Calu3 (cell line): ENCODE measurements at regions not wholly inside any gene's neighbourhood (a gene's known extent, or its start where the extent isn't known, plus 50 kb on each side); places are given as distances from the start of the nearest gene placed in this dataset.

Experiments used
- BruUV-seq: library from RNA; stranded (reverse); fragments of 400-500 nt; replicated peaks from 2 replicates; lab custom pipeline; 2021; lab: Mats Ljungman, UMichigan
- CTCF ChIA-PET: fragments of 300-600 bp; sonication (Branson Sonifier 250); formaldehyde crosslinking; loops from one replicate; lab custom pipeline; 2022; ENCODE audit warnings: antibody characterized with exemption; lab: Charles Lee
- DNase-seq: peaks from one replicate; pipeline ENCODE4 v3.0.0; 2022
- H3K27ac Mint-ChIP-seq: one replicate; pipeline ENCODE4 v1.8.0; 2022; ENCODE audit warnings: mixed read lengths; ENCODE audit not compliant: unreplicated experiment
- H3K27me3 Mint-ChIP-seq: one replicate; pipeline ENCODE4 v1.8.0; 2022; ENCODE audit warnings: mixed read lengths; ENCODE audit not compliant: unreplicated experiment
- H3K36me3 Mint-ChIP-seq: one replicate; pipeline ENCODE4 v1.8.0; 2022; ENCODE audit warnings: mild to moderate bottlenecking, moderate library complexity, mixed read lengths; ENCODE audit not compliant: insufficient read depth, unreplicated experiment
- H3K4me1 Mint-ChIP-seq: one replicate; pipeline ENCODE4 v1.8.0; 2022; ENCODE audit warnings: mild to moderate bottlenecking, low read depth, mixed read lengths; ENCODE audit not compliant: unreplicated experiment
- H3K4me3 Mint-ChIP-seq: one replicate; pipeline ENCODE4 v1.8.0; 2022; ENCODE audit warnings: mild to moderate bottlenecking, low read depth, moderate library complexity, mixed read lengths; ENCODE audit not compliant: unreplicated experiment
- H3K9me3 Mint-ChIP-seq: one replicate; pipeline ENCODE4 v1.8.0; 2022; ENCODE audit warnings: low read depth, mixed read lengths; ENCODE audit not compliant: unreplicated experiment
- CTCF ChIP-seq: fragments of 200-600 bp; IDR thresholded peaks from one replicate; pipeline ENCODE4 v1.8.0; 2022; ENCODE audit warnings: antibody characterized with exemption; ENCODE audit not compliant: unreplicated experiment
- intact Hi-C: fragments of 100-400 bp; cut with micrococcal nuclease; formaldehyde crosslinking; loops from one replicate; pipeline ENCODE4 v1.10.0; 2022; ENCODE audit not compliant: unreplicated experiment

- no TSS peak for BruUV-seq
- H3K36me3 Mint-ChIP-seq: peaks cover 8% of the 10 kb centered on the region
- DNase-seq: no peak
- H3K4me3 Mint-ChIP-seq: no peak overlapping the region
- H3K27me3 Mint-ChIP-seq: peaks cover 19% of the 10 kb centered on the region
- CTCF ChIA-PET: no interaction called here
- no peak overlapping the region for H3K27ac Mint-ChIP-seq
- no peaks in the 10 kb centered on the region for H3K9me3 Mint-ChIP-seq
- peaks cover 28% of the 10 kb centered on the region for H3K4me1 Mint-ChIP-seq
- intact Hi-C loops: no loop called here
- no peak for TF ChIP-seq CTCF
Measured at GRCh38 chr15:70479056-70479455, 284.3 kb downstream of the UACA start.

- Mint-ChIP-seq H3K36me3 (peaks cover 8% of the 10 kb centered on the region), H3K27me3 (peaks cover 18% of the 10 kb centered on the region), H3K27ac (no peak overlapping the region), H3K9me3 (no peaks in the 10 kb centered on the region), H3K4me3 (no peak overlapping the region), H3K4me1 (peaks cover 29% of the 10 kb centered on the region)
- TF ChIP-seq CTCF: no peak
- DNase-seq: no peak
- intact Hi-C loops: no loop called here
- no TSS peak for BruUV-seq
- CTCF ChIA-PET: no interaction called here
Measured at GRCh38 chr15:70478251-70478990, 284.9 kb downstream of the UACA start.

- Mint-ChIP-seq H3K4me3 (no peak overlapping the region), H3K9me3 (no peaks in the 10 kb centered on the region), H3K4me1 (peaks cover 29% of the 10 kb centered on the region), H3K36me3 (peaks cover 8% of the 10 kb centered on the region), H3K27me3 (peaks cover 11% of the 10 kb centered on the region), H3K27ac (no peak overlapping the region)
- intact Hi-C loops: no loop called here
- TF ChIP-seq CTCF: no peak
- BruUV-seq: no TSS peak
- CTCF ChIA-PET: no interaction called here
- no peak for DNase-seq
Measured at GRCh38 chr15:70477750-70478250, 285.6 kb downstream of the UACA start.

- Mint-ChIP-seq H3K27me3 (no peaks in the 10 kb centered on the region), H3K4me3 (no peak overlapping the region), H3K4me1 (peaks cover 29% of the 10 kb centered on the region), H3K27ac (no peak overlapping the region), H3K9me3 (peaks cover 2% of the 10 kb centered on the region), H3K36me3 (peaks cover 8% of the 10 kb centered on the region)
- intact Hi-C loops: no loop called here
- TF ChIP-seq CTCF: no peak
- no peak for DNase-seq
- CTCF ChIA-PET: interaction anchor here (1.3 to 1.8 kb wide), 2 partner anchors 9 to 12 kb away, joined by 5 to 10 read pairs; no protein-coding TSS in a partner anchor
- no TSS peak for BruUV-seq
Measured at GRCh38 chr15:70476441-70476840, 286.9 kb downstream of the UACA start.
